HL-60 (cell line): ENCODE measurements at regions not wholly inside any gene's neighbourhood (a gene's known extent, or its start where the extent isn't known, plus 50 kb on each side); places are given as distances from the start of the nearest gene placed in this dataset.

Experiments
- CTCF ChIP-seq: IDR thresholded peaks from one replicate; pipeline ENCODE4 v1.5.1; 2011; ENCODE audit warnings: low read length, control low read depth, inconsistent platforms; ENCODE audit not compliant: insufficient read depth
- GABPA ChIP-seq: IDR thresholded peaks from 2 replicates; pipeline ENCODE4 v1.6.1; 2012; ENCODE audit warnings: low read depth
- POLR2AphosphoS5 ChIP-seq: IDR thresholded peaks from 2 replicates; pipeline ENCODE4 v1.6.1; 2012; ENCODE audit warnings: low read depth
- TF ChIP-seq, protein P1 (sequence below): IDR thresholded peaks from 2 replicates; pipeline ENCODE4 v1.6.1; 2012; ENCODE audit warnings: low read depth; ENCODE audit not compliant: insufficient replicate concordance

GRCh38 chr2:16482460-16482859 lies 183.2 kb downstream of the CYRIA start:
- TF ChIP-seq CTCF (no peak), POLR2AphosphoS5 (no peak), GABPA (no peak)
- TF ChIP-seq, protein P1, sequence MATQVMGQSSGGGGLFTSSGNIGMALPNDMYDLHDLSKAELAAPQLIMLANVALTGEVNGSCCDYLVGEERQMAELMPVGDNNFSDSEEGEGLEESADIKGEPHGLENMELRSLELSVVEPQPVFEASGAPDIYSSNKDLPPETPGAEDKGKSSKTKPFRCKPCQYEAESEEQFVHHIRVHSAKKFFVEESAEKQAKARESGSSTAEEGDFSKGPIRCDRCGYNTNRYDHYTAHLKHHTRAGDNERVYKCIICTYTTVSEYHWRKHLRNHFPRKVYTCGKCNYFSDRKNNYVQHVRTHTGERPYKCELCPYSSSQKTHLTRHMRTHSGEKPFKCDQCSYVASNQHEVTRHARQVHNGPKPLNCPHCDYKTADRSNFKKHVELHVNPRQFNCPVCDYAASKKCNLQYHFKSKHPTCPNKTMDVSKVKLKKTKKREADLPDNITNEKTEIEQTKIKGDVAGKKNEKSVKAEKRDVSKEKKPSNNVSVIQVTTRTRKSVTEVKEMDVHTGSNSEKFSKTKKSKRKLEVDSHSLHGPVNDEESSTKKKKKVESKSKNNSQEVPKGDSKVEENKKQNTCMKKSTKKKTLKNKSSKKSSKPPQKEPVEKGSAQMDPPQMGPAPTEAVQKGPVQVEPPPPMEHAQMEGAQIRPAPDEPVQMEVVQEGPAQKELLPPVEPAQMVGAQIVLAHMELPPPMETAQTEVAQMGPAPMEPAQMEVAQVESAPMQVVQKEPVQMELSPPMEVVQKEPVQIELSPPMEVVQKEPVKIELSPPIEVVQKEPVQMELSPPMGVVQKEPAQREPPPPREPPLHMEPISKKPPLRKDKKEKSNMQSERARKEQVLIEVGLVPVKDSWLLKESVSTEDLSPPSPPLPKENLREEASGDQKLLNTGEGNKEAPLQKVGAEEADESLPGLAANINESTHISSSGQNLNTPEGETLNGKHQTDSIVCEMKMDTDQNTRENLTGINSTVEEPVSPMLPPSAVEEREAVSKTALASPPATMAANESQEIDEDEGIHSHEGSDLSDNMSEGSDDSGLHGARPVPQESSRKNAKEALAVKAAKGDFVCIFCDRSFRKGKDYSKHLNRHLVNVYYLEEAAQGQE = no peak
